Left ventricle myocardium inferior (tissue), 1 donor: ENCODE measurements at regions not wholly inside any gene's neighbourhood (a gene's known extent, or its start where the extent isn't known, plus 50 kb on each side); places are given as distances from the start of the nearest gene placed in this dataset.

Experiments
- DNase-seq: peaks from one replicate; pipeline ENCODE4 v3.0.0-alpha.2; 2020
- H3K27ac ChIP-seq: fragments of 200-600 bp; replicated peaks from 2 replicates; pipeline ENCODE4 v1.8.0; 2021
- H3K27me3 ChIP-seq: fragments of 200-600 bp; 2 replicates; pipeline ENCODE4 v1.8.0; 2021; ENCODE audit warnings: low read depth
- H3K36me3 ChIP-seq: fragments of 200-600 bp; 2 replicates; pipeline ENCODE4 v1.8.0; 2021
- H3K4me1 ChIP-seq: fragments of 200-600 bp; 2 replicates; pipeline ENCODE4 v1.8.0; 2021
- H3K4me3 ChIP-seq: fragments of 200-600 bp; 2 replicates; pipeline ENCODE4 v1.8.0; 2021; ENCODE audit warnings: mild to moderate bottlenecking, moderate library complexity
- H3K9me3 ChIP-seq: fragments of 200-600 bp; replicated peaks from 2 replicates; pipeline ENCODE4 v1.8.0; 2021
- intact Hi-C: fragments of 100-400 bp; cut with micrococcal nuclease; formaldehyde crosslinking; loops from one replicate; pipeline ENCODE4 v1.11.0; 2022
- TF ChIP-seq, protein P1 (sequence below): fragments of 200-600 bp; IDR thresholded peaks from 2 replicates; pipeline ENCODE4 v1.8.0; 2021; ENCODE audit warnings: antibody characterized with exemption, mild to moderate bottlenecking, borderline replicate concordance
- donor health status: DM: no; HTN: yes; CAD: no; lungs with severe emphysema.

GRCh38 chr1:234896477-234897389 is 231.9 kb downstream of the TOMM20 start:
- no peaks in the 10 kb centered on the region for H3K9me3 ChIP-seq
- no peaks in the 10 kb centered on the region for H3K36me3 ChIP-seq
- intact Hi-C loops = no loop called here
- peaks cover 57% of the 10 kb centered on the region for H3K4me1 ChIP-seq
- H3K27ac ChIP-seq = peak overlapping the region; percentile 86
- H3K27me3 ChIP-seq = no peaks in the 10 kb centered on the region
- no peak overlapping the region for H3K4me3 ChIP-seq
- DNase-seq = no peak
- TF ChIP-seq, protein P1, sequence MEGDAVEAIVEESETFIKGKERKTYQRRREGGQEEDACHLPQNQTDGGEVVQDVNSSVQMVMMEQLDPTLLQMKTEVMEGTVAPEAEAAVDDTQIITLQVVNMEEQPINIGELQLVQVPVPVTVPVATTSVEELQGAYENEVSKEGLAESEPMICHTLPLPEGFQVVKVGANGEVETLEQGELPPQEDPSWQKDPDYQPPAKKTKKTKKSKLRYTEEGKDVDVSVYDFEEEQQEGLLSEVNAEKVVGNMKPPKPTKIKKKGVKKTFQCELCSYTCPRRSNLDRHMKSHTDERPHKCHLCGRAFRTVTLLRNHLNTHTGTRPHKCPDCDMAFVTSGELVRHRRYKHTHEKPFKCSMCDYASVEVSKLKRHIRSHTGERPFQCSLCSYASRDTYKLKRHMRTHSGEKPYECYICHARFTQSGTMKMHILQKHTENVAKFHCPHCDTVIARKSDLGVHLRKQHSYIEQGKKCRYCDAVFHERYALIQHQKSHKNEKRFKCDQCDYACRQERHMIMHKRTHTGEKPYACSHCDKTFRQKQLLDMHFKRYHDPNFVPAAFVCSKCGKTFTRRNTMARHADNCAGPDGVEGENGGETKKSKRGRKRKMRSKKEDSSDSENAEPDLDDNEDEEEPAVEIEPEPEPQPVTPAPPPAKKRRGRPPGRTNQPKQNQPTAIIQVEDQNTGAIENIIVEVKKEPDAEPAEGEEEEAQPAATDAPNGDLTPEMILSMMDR = no peak

- DNase-seq = no peak
- Histone ChIP-seq H3K27me3 (no peaks in the 10 kb centered on the region), H3K9me3 (no peaks in the 10 kb centered on the region), H3K27ac (peak overlapping the region; percentile 67), H3K4me3 (no peak overlapping the region), H3K4me1 (peaks cover 53% of the 10 kb centered on the region), H3K36me3 (no peaks in the 10 kb centered on the region)
- TF ChIP-seq, protein P1 = no peak
- intact Hi-C loops = no loop called here
Measured at GRCh38 chr1:234893725-234894630, 234.7 kb downstream of the TOMM20 start.

GRCh38 chr1:234893359-234893724 is 235.3 kb downstream of the TOMM20 start:
- Histone ChIP-seq H3K36me3 (no peaks in the 10 kb centered on the region), H3K27ac (peak overlapping the region; percentile 67), H3K9me3 (no peaks in the 10 kb centered on the region), H3K4me1 (peaks cover 47% of the 10 kb centered on the region), H3K4me3 (no peak overlapping the region), H3K27me3 (no peaks in the 10 kb centered on the region)
- intact Hi-C loops = no loop called here
- no peak for DNase-seq
- TF ChIP-seq, protein P1 = no peak

- Histone ChIP-seq H3K36me3 (no peaks in the 10 kb centered on the region), H3K27me3 (no peaks in the 10 kb centered on the region), H3K4me3 (no peak overlapping the region), H3K9me3 (no peaks in the 10 kb centered on the region), H3K4me1 (peaks cover 44% of the 10 kb centered on the region), H3K27ac (no peak overlapping the region)
- TF ChIP-seq, protein P1 = no peak
- DNase-seq = no peak
- intact Hi-C loops = no loop called here
Measured at GRCh38 chr1:234892642-234893041, 236.0 kb downstream of the TOMM20 start.

DNA sequence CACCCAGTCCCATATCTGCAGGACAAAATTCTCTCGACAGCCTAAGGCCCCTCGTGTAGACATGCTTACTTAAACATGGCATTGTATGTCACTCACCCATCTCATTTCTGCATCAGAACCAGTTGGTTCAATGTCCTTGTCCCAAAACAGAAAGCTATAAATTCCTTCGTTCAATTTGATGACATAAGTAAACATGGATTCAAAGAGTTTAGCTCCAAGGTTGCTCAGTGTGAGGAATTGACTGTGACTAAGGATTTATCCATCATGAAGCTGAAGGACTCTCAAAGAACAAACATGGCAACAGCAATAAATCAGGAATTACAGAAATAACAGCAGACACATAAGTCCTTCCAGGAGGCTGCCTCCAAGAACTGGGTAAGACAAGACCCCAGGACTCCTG is 237.2 kb downstream of the TOMM20 start:
- Histone ChIP-seq H3K27me3 (no peaks in the 10 kb centered on the region), H3K4me1 (peaks cover 47% of the 10 kb centered on the region), H3K9me3 (no peaks in the 10 kb centered on the region), H3K36me3 (no peaks in the 10 kb centered on the region), H3K27ac (no peak overlapping the region), H3K4me3 (no peak overlapping the region)
- TF ChIP-seq, protein P1 = no peak
- no peak for DNase-seq
- intact Hi-C loops = no loop called here
